ENCODE measurements at regions not wholly inside any gene's neighbourhood (a gene's known extent, or its start where the extent isn't known, plus 50 kb on each side); places are given as distances from the start of the nearest gene placed in this dataset.

GRCh38 chr9:86413971-86414880 is 60.0 kb upstream of the TUT7 start:
- Histone ChIP-seq H3K9me3 (no peaks in the 10 kb centered on the region), H3K4me3 (ENCODE audit: low read depth, low read length) (no peak overlapping the region), H3K27me3 (peaks cover 2% of the 10 kb centered on the region; the same call in 1 of the 2 replicates), H3K4me1 (no peaks in the 10 kb centered on the region), H3K36me3 (no peaks in the 10 kb centered on the region)
- TF ChIP-seq CTCF (IDR thresholded peaks at IDR 0.05; ENCODE audit: low read depth, low read length) = peak; percentile 56
- no peak for DNase-seq

GRCh38 chr9:86410281-86410680 is 56.1 kb upstream of the TUT7 start:
- H3K9me3 ChIP-seq = no peaks in the 10 kb centered on the region
- no peak overlapping the region for H3K4me3 ChIP-seq (ENCODE audit: low read depth, low read length)
- no peaks in the 10 kb centered on the region for H3K36me3 ChIP-seq
- TF ChIP-seq CTCF (IDR thresholded peaks at IDR 0.05; ENCODE audit: low read depth, low read length) = no peak
- no peaks in the 10 kb centered on the region for H3K4me1 ChIP-seq
- H3K27me3 ChIP-seq = peaks cover 12% of the 10 kb centered on the region; the same call in 1 of the 2 replicates
- no peak for DNase-seq

GRCh38 chr9:86408121-86408520 is 53.9 kb upstream of the TUT7 start:
- Histone ChIP-seq H3K36me3 (no peaks in the 10 kb centered on the region), H3K27me3 (peaks cover 12% of the 10 kb centered on the region; the same call in 1 of the 2 replicates), H3K4me1 (no peaks in the 10 kb centered on the region), H3K4me3 (ENCODE audit: low read depth, low read length) (no peak overlapping the region), H3K9me3 (no peaks in the 10 kb centered on the region)
- DNase-seq = no peak
- TF ChIP-seq CTCF (IDR thresholded peaks at IDR 0.05; ENCODE audit: low read depth, low read length) = no peak

GRCh38 chr9:86407022-86407421 is 52.8 kb upstream of the TUT7 start:
- Histone ChIP-seq H3K4me1 (no peaks in the 10 kb centered on the region), H3K9me3 (no peaks in the 10 kb centered on the region), H3K4me3 (ENCODE audit: low read depth, low read length) (no peak overlapping the region), H3K27me3 (peaks cover 9% of the 10 kb centered on the region; the same call in 1 of the 2 replicates), H3K36me3 (no peaks in the 10 kb centered on the region)
- DNase-seq = no peak
- TF ChIP-seq CTCF (IDR thresholded peaks at IDR 0.05; ENCODE audit: low read depth, low read length) = no peak

GRCh38 chr9:86406366-86406765 is 52.2 kb upstream of the TUT7 start:
- DNase-seq = no peak
- TF ChIP-seq CTCF (IDR thresholded peaks at IDR 0.05; ENCODE audit: low read depth, low read length) = no peak
- H3K36me3 ChIP-seq = no peaks in the 10 kb centered on the region
- H3K9me3 ChIP-seq = no peaks in the 10 kb centered on the region
- peaks cover 9% of the 10 kb centered on the region; the same call in 1 of the 2 replicates for H3K27me3 ChIP-seq
- H3K4me1 ChIP-seq = no peaks in the 10 kb centered on the region
- no peak overlapping the region for H3K4me3 ChIP-seq (ENCODE audit: low read depth, low read length)

GRCh38 chr9:86405926-86406325 is 51.7 kb upstream of the TUT7 start:
- DNase-seq = no peak
- H3K27me3 ChIP-seq = peaks cover 9% of the 10 kb centered on the region; the same call in 1 of the 2 replicates

More at GRCh38 chr9:86405926-86406325, 51.7 kb upstream of the TUT7 start:
- Histone ChIP-seq H3K36me3 (no peaks in the 10 kb centered on the region), H3K4me1 (no peaks in the 10 kb centered on the region), H3K4me3 (ENCODE audit: low read depth, low read length) (no peak overlapping the region), H3K9me3 (no peaks in the 10 kb centered on the region)
- TF ChIP-seq CTCF (IDR thresholded peaks at IDR 0.05; ENCODE audit: low read depth, low read length) = no peak
